DMS 273 (cell line): ENCODE measurements at regions not wholly inside any gene's neighbourhood (a gene's known extent, or its start where the extent isn't known, plus 50 kb on each side); places are given as distances from the start of the nearest gene placed in this dataset.

ENCODE experiments used
- DNase-seq: peaks from one replicate; lab custom pipeline; 2025; ENCODE audit not compliant: unreplicated experiment; lab: John Stamatoyannopoulos, UW

DNA sequence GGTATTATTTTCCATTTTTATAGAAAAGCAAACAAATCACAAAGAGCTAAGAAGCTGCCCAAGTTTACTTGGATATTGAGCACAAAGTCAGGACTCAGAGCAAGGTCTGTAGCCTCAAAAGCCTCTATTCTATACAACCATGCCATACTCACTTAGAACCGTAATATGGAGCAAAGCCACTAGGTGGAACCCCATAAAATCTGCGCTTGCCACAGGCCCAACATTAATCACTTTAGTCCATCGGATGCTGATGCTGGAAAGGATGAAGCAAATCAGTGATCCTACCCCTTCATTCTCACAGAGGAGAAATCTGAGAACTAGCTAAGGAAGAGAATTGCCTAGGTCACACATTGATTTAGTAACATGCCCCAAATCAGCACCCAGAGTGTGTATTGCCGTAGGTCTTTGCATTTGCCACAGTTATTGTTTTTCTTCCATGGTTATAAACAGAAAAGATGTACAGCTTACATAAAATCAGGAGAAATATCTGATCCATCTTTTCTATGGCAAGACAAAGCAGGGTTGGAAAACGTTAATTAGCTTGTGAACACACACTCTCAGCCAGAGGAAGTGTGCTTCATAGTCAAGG lies 56.7 kb upstream of the RAB38 start:
- peak; percentile 16 for DNase-seq

DNA sequence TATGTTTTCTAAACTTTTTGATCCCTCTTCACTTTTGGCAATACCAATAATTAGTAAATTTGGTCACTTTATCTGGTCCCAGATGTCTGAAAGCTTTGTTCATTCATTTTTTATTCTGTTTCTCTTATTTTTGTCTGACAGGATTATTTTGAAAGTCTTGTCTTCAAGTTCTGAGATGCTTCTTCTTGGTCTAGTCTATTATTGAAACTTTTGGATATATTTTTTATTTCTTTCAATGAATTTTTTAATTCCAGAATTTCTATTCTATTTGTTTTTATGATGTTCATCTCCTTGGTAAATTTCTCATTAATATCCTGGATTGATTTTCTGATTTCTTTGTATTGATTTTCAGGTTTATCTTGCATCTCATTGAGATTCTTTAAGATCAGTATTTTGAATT lies 54.1 kb upstream of the RAB38 start:
- DNase-seq, result no peak
